Mesendoderm (in vitro differentiated cells): ENCODE measurements at regions not wholly inside any gene's neighbourhood (a gene's known extent, or its start where the extent isn't known, plus 50 kb on each side); places are given as distances from the start of the nearest gene placed in this dataset.
A peak's percentile ranks its signal among the peaks of the same experiment; 100 is the strongest.

Source experiments
- DNase-seq: peaks from one replicate; pipeline ENCODE4 v3.0.0; 2013
- H2AK5ac ChIP-seq: 2 replicates; pipeline ENCODE4 v1.6.1; 2013; ENCODE audit warnings: low read length, inconsistent platforms
- H2BK120ac ChIP-seq: 2 replicates; pipeline ENCODE4 v1.6.1; 2013; ENCODE audit warnings: low read depth, mild to moderate bottlenecking, low read length, moderate library complexity, mixed read lengths
- H2BK15ac ChIP-seq: replicated peaks from 2 replicates; pipeline ENCODE4 v1.6.1; 2013; ENCODE audit warnings: low read depth, mild to moderate bottlenecking, moderate library complexity
- H2BK5ac ChIP-seq: 2 replicates; pipeline ENCODE4 v1.6.1; 2013; ENCODE audit warnings: low read length, inconsistent platforms
- H3K18ac ChIP-seq: 2 replicates; pipeline ENCODE4 v1.6.1; 2013; ENCODE audit warnings: mild to moderate bottlenecking, low read length, mixed read lengths
- H3K23ac ChIP-seq: one replicate; pipeline ENCODE4 v1.6.1; 2013; ENCODE audit warnings: low read length
- H3K27ac ChIP-seq: 2 replicates; pipeline ENCODE4 v1.5.1; 2013; ENCODE audit warnings: low read depth, mild to moderate bottlenecking, inconsistent platforms, low read length, moderate library complexity
- H3K27me3 ChIP-seq: 2 replicates; pipeline ENCODE4 v1.6.1; 2013; ENCODE audit warnings: low read length, control low read depth, mild to moderate bottlenecking, inconsistent platforms; ENCODE audit not compliant: insufficient read depth, poor library complexity
- H3K36me3 ChIP-seq: 2 replicates; pipeline ENCODE4 v1.6.1; 2013; ENCODE audit warnings: low read length, inconsistent platforms; ENCODE audit not compliant: control insufficient read depth, insufficient read depth
- H3K4ac ChIP-seq: one replicate; pipeline ENCODE4 v1.6.1; 2013; ENCODE audit warnings: low read depth, mild to moderate bottlenecking, low read length, moderate library complexity
- H3K4me1 ChIP-seq: 2 replicates; pipeline ENCODE4 v1.6.1; 2013; ENCODE audit warnings: low read depth, low read length, inconsistent platforms; ENCODE audit not compliant: control insufficient read depth
- H3K4me2 ChIP-seq: 2 replicates; pipeline ENCODE4 v1.6.1; 2013; ENCODE audit warnings: low read length
- H3K4me3 ChIP-seq: 2 replicates; pipeline ENCODE4 v1.5.1; 2013; ENCODE audit warnings: mild to moderate bottlenecking, low read length
- H3K56ac ChIP-seq: one replicate; pipeline ENCODE4 v1.6.1; 2013; ENCODE audit warnings: low read length
- H3K79me1 ChIP-seq: 2 replicates; pipeline ENCODE4 v1.6.1; 2013; ENCODE audit warnings: low read length, inconsistent platforms
- H3K79me2 ChIP-seq: 2 replicates; pipeline ENCODE4 v1.6.1; 2013; ENCODE audit warnings: mild to moderate bottlenecking, low read length; ENCODE audit not compliant: control insufficient read depth, insufficient read depth
- H3K9ac ChIP-seq: 2 replicates; pipeline ENCODE4 v1.6.1; 2013; ENCODE audit warnings: low read length, inconsistent platforms
- H4K5ac ChIP-seq: one replicate; pipeline ENCODE4 v1.6.1; 2013; ENCODE audit warnings: low read length
- H4K8ac ChIP-seq: one replicate; pipeline ENCODE4 v1.6.1; 2013; ENCODE audit warnings: low read depth, mild to moderate bottlenecking, control low read depth, low read length, moderate library complexity
- WGBS: extraction: QIAGEN DNeasy Blood & Tissue Kit; methylation state at CpG from one replicate; pipeline ENCODE4 v1.1.7; 2013; ENCODE audit warnings: low lambda C conversion rate, missing lambda C conversion rate; ENCODE audit not compliant: insufficient coverage; ENCODE audit errors: extremely low coverage; 5-methylcytosine and 5-hydroxymethylcytosine counted together

DNA sequence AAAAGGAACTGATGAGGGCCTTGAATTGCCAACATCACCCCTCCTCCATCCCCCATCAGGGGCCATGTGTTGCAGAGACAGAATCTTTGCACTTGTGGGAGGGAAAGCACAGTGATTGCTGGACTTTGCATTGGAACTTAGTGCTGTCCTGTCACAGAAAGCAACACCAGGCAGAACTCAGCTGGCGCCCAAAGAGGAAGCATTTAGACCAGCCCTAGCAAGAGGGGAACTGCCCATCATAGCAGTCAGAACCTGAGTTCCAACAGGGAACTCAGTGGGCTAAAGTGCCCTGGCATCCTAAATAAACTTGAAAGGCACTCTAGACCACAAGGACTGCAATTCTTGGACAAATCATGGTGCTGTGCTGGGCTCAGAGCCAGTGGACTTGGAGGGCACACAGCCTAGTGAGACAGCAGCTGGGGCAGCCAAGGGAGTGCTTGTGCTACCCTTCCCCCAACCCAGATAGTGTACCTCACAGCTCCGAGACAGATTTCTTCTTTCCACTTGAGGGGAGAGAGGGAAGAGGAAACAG, 128.1 kb downstream of the ACTL7B start:
- no peak overlapping the region for H3K4me3 ChIP-seq
- WGBS, result no CpG with 5 or more reads among the region's 2 CpGs
- H3K27ac ChIP-seq, result no peak overlapping the region
- H3K4me2 ChIP-seq, result no peak overlapping the region
- H3K18ac ChIP-seq, result no peak overlapping the region
- no peaks in the 10 kb centered on the region for H3K79me2 ChIP-seq
- H3K4ac ChIP-seq, result no peak overlapping the region
- no peak overlapping the region for H2BK5ac ChIP-seq
- no peaks in the 10 kb centered on the region for H3K79me1 ChIP-seq
- no peak overlapping the region for H4K8ac ChIP-seq
- no peaks in the 10 kb centered on the region for H3K36me3 ChIP-seq
- H4K5ac ChIP-seq, result no peak overlapping the region
- no peak overlapping the region for H3K56ac ChIP-seq
- no peaks in the 10 kb centered on the region for H3K4me1 ChIP-seq
- no peak overlapping the region for H2BK15ac ChIP-seq
- H2BK120ac ChIP-seq, result no peak overlapping the region
- H3K27me3 ChIP-seq, result no peaks in the 10 kb centered on the region
- DNase-seq, result no peak
- no peak overlapping the region for H3K23ac ChIP-seq
- no peak overlapping the region for H2AK5ac ChIP-seq
- no peak overlapping the region for H3K9ac ChIP-seq

DNA sequence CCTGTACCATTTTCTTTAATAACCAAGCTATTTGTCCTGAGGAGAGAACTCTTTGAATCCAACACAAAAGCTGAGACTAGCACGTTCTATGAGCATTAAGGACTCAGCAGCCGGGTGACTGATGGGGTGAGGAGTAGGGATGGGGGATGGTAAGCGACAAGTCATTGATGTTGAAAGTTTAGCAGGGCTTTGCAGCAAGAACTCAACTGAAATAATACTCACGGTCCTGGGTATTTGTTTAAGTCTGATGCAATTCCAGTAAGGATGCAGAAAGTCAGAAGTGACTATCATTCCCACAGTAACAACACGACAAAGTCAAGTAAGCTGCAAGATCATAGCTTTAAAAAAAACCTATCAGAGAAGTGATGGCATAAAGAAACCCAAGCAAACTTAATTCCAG, 131.1 kb downstream of the ACTL7B start:
- no CpG with 5 or more reads among the region's 5 CpGs for WGBS
- no peak overlapping the region for H2BK5ac ChIP-seq
- no peak overlapping the region for H3K23ac ChIP-seq
- no peak overlapping the region for H2BK120ac ChIP-seq
- no peak overlapping the region for H2AK5ac ChIP-seq
- H3K18ac ChIP-seq, result no peak overlapping the region
- H3K4me3 ChIP-seq, result no peak overlapping the region
- no peaks in the 10 kb centered on the region for H3K79me2 ChIP-seq
- no peak overlapping the region for H4K8ac ChIP-seq
- H3K4me2 ChIP-seq, result no peak overlapping the region
- no peak overlapping the region for H3K27ac ChIP-seq
- H3K4ac ChIP-seq, result no peak overlapping the region
- H3K9ac ChIP-seq, result no peak overlapping the region
- no peaks in the 10 kb centered on the region for H3K36me3 ChIP-seq
- H3K79me1 ChIP-seq, result no peaks in the 10 kb centered on the region
- H2BK15ac ChIP-seq, result no peak overlapping the region
- H3K4me1 ChIP-seq, result no peaks in the 10 kb centered on the region
- H3K56ac ChIP-seq, result no peak overlapping the region
- H4K5ac ChIP-seq, result no peak overlapping the region
- peak; percentile 4 for DNase-seq
- no peaks in the 10 kb centered on the region for H3K27me3 ChIP-seq

GRCh38 chr9:108724122-108724521, 131.7 kb downstream of the ACTL7B start:
- no peak overlapping the region for H3K56ac ChIP-seq
- H3K4me1 ChIP-seq, result no peaks in the 10 kb centered on the region
- no peak for DNase-seq
- WGBS, result no CpG with 5 or more reads among the region's 4 CpGs
- no peak overlapping the region for H3K18ac ChIP-seq
- no peak overlapping the region for H2BK15ac ChIP-seq
- H3K4me3 ChIP-seq, result no peak overlapping the region
- H3K23ac ChIP-seq, result no peak overlapping the region
- no peak overlapping the region for H4K8ac ChIP-seq
- no peak overlapping the region for H2BK120ac ChIP-seq
- H4K5ac ChIP-seq, result no peak overlapping the region
- H3K9ac ChIP-seq, result no peak overlapping the region
- H3K4ac ChIP-seq, result no peak overlapping the region
- H3K27ac ChIP-seq, result no peak overlapping the region
- no peaks in the 10 kb centered on the region for H3K79me1 ChIP-seq
- no peak overlapping the region for H3K4me2 ChIP-seq
- H2BK5ac ChIP-seq, result no peak overlapping the region
- no peaks in the 10 kb centered on the region for H3K79me2 ChIP-seq
- H3K36me3 ChIP-seq, result no peaks in the 10 kb centered on the region
- no peaks in the 10 kb centered on the region for H3K27me3 ChIP-seq
- no peak overlapping the region for H2AK5ac ChIP-seq

GRCh38 chr9:108722396-108722795, 133.4 kb downstream of the ACTL7B start:
- H2BK5ac ChIP-seq, result no peak overlapping the region
- H3K79me2 ChIP-seq, result no peaks in the 10 kb centered on the region
- H4K8ac ChIP-seq, result no peak overlapping the region
- H2BK120ac ChIP-seq, result no peak overlapping the region
- no peaks in the 10 kb centered on the region for H3K27me3 ChIP-seq
- no peaks in the 10 kb centered on the region for H3K4me1 ChIP-seq
- no peak overlapping the region for H3K4ac ChIP-seq
- no peak overlapping the region for H3K23ac ChIP-seq
- H2BK15ac ChIP-seq, result no peak overlapping the region
- H3K9ac ChIP-seq, result no peak overlapping the region
- H3K4me2 ChIP-seq, result no peak overlapping the region
- DNase-seq, result no peak
- no peaks in the 10 kb centered on the region for H3K79me1 ChIP-seq
- no peak overlapping the region for H3K4me3 ChIP-seq
- no CpG with 5 or more reads among the region's 7 CpGs for WGBS
- no peak overlapping the region for H3K56ac ChIP-seq
- no peaks in the 10 kb centered on the region for H3K36me3 ChIP-seq
- H3K27ac ChIP-seq, result no peak overlapping the region
- H2AK5ac ChIP-seq, result no peak overlapping the region
- H3K18ac ChIP-seq, result no peak overlapping the region
- no peak overlapping the region for H4K5ac ChIP-seq

GRCh38 chr9:108720191-108720642, 135.6 kb downstream of the ACTL7B start:
- WGBS, result no CpG with 5 or more reads among the region's 2 CpGs
- H3K27me3 ChIP-seq, result no peaks in the 10 kb centered on the region

GRCh38 chr9:108710424-108710823, 145.4 kb downstream of the ACTL7B start:
- H3K4me1 ChIP-seq, result no peaks in the 10 kb centered on the region
- H3K4ac ChIP-seq, result no peak overlapping the region
- no CpG with 5 or more reads among the region's 3 CpGs for WGBS
- H2BK120ac ChIP-seq, result no peak overlapping the region
- no peak overlapping the region for H2BK15ac ChIP-seq
- no peak overlapping the region for H3K4me3 ChIP-seq
- no peak overlapping the region for H3K4me2 ChIP-seq
- H3K79me1 ChIP-seq, result no peaks in the 10 kb centered on the region
- no peak overlapping the region for H2AK5ac ChIP-seq
- no peak for DNase-seq
- H3K18ac ChIP-seq, result no peak overlapping the region
- no peak overlapping the region for H3K23ac ChIP-seq
- H3K9ac ChIP-seq, result no peak overlapping the region
- no peak overlapping the region for H4K8ac ChIP-seq
- no peaks in the 10 kb centered on the region for H3K27me3 ChIP-seq
- H3K79me2 ChIP-seq, result no peaks in the 10 kb centered on the region
- no peak overlapping the region for H3K56ac ChIP-seq
- no peak overlapping the region for H2BK5ac ChIP-seq
- H3K36me3 ChIP-seq, result no peaks in the 10 kb centered on the region
- H4K5ac ChIP-seq, result no peak overlapping the region
- no peak overlapping the region for H3K27ac ChIP-seq

More at GRCh38 chr9:108720191-108720642, 135.6 kb downstream of the ACTL7B start:
- no peak for DNase-seq
- H3K79me1 ChIP-seq, result no peaks in the 10 kb centered on the region
- H3K4me3 ChIP-seq, result no peak overlapping the region
- no peaks in the 10 kb centered on the region for H3K36me3 ChIP-seq
- H4K8ac ChIP-seq, result no peak overlapping the region
- H3K79me2 ChIP-seq, result no peaks in the 10 kb centered on the region
- H3K4me2 ChIP-seq, result no peak overlapping the region
- no peak overlapping the region for H3K4ac ChIP-seq
- H2BK5ac ChIP-seq, result no peak overlapping the region
- H2BK15ac ChIP-seq, result no peak overlapping the region
- H3K56ac ChIP-seq, result no peak overlapping the region
- no peak overlapping the region for H2AK5ac ChIP-seq
- H3K9ac ChIP-seq, result no peak overlapping the region
- H4K5ac ChIP-seq, result no peak overlapping the region
- H3K27ac ChIP-seq, result no peak overlapping the region
- H3K4me1 ChIP-seq, result no peaks in the 10 kb centered on the region
- H3K23ac ChIP-seq, result no peak overlapping the region
- no peak overlapping the region for H2BK120ac ChIP-seq
- no peak overlapping the region for H3K18ac ChIP-seq
